WTC11 (cell line): ENCODE measurements at regions not wholly inside any gene's neighbourhood (a gene's known extent, or its start where the extent isn't known, plus 50 kb on each side); places are given as distances from the start of the nearest gene placed in this dataset.

Experiments
- FOXJ3 ChIP-seq: sonication (generic); formaldehyde crosslinking; IDR thresholded peaks from 2 replicates; pipeline ENCODE4 v1.9.0; 2021; ENCODE audit warnings: missing genetic modification reagents, mild to moderate bottlenecking, borderline replicate concordance
- KAT7 ChIP-seq: sonication (generic); formaldehyde crosslinking; IDR thresholded peaks from 2 replicates; pipeline ENCODE4 v1.8.1; 2023; ENCODE audit warnings: missing genetic modification reagents, mild to moderate bottlenecking, borderline replicate concordance
- NR1H2 ChIP-seq: sonication (generic); formaldehyde crosslinking; IDR thresholded peaks from 2 replicates; pipeline ENCODE4 v1.9.0; 2021; ENCODE audit warnings: mild to moderate bottlenecking, moderate library complexity, missing genetic modification reagents
- NR3C1 ChIP-seq: sonication (generic); formaldehyde crosslinking; conservative IDR thresholded peaks from 2 replicates; pipeline ENCODE4 v1.8.1; 2023; ENCODE audit warnings: low read depth, mild to moderate bottlenecking, missing genetic modification reagents
- SMAD4 ChIP-seq: sonication (generic); formaldehyde crosslinking; IDR thresholded peaks from 2 replicates; pipeline ENCODE4 v1.8.0; 2022; ENCODE audit warnings: mild to moderate bottlenecking, missing genetic modification reagents
- TCF7 ChIP-seq: sonication (generic); formaldehyde crosslinking; IDR thresholded peaks from 2 replicates; pipeline ENCODE4 v1.8.0; 2022; ENCODE audit warnings: mild to moderate bottlenecking, low read depth, missing genetic modification reagents, moderate library complexity
- ZNF232 ChIP-seq: sonication (generic); formaldehyde crosslinking; IDR thresholded peaks from 2 replicates; pipeline ENCODE4 v1.8.0; 2022; ENCODE audit warnings: mild to moderate bottlenecking, missing genetic modification reagents
- TF ChIP-seq, protein P1 (sequence below): fragments of 200-600 bp; IDR thresholded peaks from 2 replicates; pipeline ENCODE4 v1.8.0; 2022; ENCODE audit warnings: antibody characterized with exemption
- TF ChIP-seq, protein P2 (sequence below): sonication (generic); formaldehyde crosslinking; IDR thresholded peaks from 2 replicates; pipeline ENCODE4 v1.8.1; 2022; ENCODE audit warnings: missing genetic modification reagents, borderline replicate concordance
- TF ChIP-seq, protein P3 (sequence below): sonication (generic); formaldehyde crosslinking; IDR thresholded peaks from 2 replicates; pipeline ENCODE4 v1.8.0; 2023; ENCODE audit warnings: missing genetic modification reagents, mild to moderate bottlenecking, borderline replicate concordance
- TF ChIP-seq, protein P4 (sequence below): sonication (generic); formaldehyde crosslinking; IDR thresholded peaks from 2 replicates; pipeline ENCODE4 v1.8.0; 2022; ENCODE audit warnings: mild to moderate bottlenecking, missing genetic modification reagents

DNA sequence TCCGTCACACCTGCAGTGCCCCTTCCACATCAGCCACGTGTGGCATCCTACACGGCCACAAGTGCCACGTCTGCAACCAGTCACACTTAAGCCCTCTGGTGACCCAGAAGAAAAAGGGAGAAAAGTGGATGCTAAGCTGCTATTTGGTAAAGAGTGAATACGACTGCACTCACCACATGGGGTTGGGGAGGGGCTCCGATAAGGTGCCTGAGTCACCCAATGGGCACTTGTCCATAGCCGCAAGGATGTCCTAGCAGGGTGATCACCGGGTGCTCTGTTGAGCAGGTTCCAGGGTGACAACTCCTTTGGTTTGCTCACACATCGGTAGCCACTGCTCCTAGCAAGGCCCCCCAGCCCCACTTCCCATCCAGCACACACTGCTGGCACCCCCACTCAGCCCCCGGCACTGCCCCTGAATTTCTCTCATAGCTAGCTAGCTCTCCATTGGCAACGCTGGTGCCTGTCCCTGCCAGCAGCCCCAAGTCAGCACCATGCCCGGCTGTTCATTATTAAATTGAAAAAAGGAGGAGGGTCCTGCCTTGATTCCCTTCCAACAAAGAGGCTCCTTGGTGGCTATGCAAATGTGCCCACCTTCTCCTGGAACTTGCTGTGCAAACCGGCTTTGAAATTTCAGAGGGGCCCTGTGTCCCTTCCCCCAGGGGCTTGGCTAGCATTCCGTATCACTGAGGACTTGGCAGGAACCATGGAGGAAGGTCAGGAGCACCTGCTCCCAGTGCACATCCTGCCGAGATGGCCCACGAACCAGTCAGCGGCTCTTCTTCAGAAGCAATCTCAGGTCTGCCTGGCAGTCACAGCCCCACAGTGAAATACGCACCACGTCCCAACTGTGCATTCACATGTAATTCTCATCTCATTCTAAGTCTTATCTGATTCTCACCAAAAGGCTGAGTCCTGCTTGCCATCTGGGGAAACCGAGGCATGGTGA is 227.7 kb upstream of the DIO3 start:
- TF ChIP-seq, protein P1, sequence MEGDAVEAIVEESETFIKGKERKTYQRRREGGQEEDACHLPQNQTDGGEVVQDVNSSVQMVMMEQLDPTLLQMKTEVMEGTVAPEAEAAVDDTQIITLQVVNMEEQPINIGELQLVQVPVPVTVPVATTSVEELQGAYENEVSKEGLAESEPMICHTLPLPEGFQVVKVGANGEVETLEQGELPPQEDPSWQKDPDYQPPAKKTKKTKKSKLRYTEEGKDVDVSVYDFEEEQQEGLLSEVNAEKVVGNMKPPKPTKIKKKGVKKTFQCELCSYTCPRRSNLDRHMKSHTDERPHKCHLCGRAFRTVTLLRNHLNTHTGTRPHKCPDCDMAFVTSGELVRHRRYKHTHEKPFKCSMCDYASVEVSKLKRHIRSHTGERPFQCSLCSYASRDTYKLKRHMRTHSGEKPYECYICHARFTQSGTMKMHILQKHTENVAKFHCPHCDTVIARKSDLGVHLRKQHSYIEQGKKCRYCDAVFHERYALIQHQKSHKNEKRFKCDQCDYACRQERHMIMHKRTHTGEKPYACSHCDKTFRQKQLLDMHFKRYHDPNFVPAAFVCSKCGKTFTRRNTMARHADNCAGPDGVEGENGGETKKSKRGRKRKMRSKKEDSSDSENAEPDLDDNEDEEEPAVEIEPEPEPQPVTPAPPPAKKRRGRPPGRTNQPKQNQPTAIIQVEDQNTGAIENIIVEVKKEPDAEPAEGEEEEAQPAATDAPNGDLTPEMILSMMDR = no peak
- TF ChIP-seq ZNF232 (CRISPR knock-in tag) = no peak
- TF ChIP-seq KAT7 (CRISPR knock-in tag) = no peak
- TF ChIP-seq NR1H2 (CRISPR knock-in tag) = no peak
- TF ChIP-seq, protein P2, sequence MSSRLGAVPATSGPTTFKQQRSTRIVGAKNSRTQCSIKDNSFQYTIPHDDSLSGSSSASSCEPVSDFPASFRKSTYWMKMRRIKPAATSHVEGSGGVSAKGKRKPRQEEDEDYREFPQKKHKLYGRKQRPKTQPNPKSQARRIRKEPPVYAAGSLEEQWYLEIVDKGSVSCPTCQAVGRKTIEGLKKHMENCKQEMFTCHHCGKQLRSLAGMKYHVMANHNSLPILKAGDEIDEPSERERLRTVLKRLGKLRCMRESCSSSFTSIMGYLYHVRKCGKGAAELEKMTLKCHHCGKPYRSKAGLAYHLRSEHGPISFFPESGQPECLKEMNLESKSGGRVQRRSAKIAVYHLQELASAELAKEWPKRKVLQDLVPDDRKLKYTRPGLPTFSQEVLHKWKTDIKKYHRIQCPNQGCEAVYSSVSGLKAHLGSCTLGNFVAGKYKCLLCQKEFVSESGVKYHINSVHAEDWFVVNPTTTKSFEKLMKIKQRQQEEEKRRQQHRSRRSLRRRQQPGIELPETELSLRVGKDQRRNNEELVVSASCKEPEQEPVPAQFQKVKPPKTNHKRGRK (CRISPR knock-in tag) = no peak
- no peak for TF ChIP-seq TCF7 (CRISPR knock-in tag)
- TF ChIP-seq SMAD4 = no peak
- no peak for TF ChIP-seq FOXJ3
- TF ChIP-seq, protein P3, sequence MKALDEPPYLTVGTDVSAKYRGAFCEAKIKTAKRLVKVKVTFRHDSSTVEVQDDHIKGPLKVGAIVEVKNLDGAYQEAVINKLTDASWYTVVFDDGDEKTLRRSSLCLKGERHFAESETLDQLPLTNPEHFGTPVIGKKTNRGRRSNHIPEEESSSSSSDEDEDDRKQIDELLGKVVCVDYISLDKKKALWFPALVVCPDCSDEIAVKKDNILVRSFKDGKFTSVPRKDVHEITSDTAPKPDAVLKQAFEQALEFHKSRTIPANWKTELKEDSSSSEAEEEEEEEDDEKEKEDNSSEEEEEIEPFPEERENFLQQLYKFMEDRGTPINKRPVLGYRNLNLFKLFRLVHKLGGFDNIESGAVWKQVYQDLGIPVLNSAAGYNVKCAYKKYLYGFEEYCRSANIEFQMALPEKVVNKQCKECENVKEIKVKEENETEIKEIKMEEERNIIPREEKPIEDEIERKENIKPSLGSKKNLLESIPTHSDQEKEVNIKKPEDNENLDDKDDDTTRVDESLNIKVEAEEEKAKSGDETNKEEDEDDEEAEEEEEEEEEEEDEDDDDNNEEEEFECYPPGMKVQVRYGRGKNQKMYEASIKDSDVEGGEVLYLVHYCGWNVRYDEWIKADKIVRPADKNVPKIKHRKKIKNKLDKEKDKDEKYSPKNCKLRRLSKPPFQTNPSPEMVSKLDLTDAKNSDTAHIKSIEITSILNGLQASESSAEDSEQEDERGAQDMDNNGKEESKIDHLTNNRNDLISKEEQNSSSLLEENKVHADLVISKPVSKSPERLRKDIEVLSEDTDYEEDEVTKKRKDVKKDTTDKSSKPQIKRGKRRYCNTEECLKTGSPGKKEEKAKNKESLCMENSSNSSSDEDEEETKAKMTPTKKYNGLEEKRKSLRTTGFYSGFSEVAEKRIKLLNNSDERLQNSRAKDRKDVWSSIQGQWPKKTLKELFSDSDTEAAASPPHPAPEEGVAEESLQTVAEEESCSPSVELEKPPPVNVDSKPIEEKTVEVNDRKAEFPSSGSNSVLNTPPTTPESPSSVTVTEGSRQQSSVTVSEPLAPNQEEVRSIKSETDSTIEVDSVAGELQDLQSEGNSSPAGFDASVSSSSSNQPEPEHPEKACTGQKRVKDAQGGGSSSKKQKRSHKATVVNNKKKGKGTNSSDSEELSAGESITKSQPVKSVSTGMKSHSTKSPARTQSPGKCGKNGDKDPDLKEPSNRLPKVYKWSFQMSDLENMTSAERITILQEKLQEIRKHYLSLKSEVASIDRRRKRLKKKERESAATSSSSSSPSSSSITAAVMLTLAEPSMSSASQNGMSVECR = no peak
- TF ChIP-seq NR3C1 (CRISPR knock-in tag) = no peak
- TF ChIP-seq, protein P4, sequence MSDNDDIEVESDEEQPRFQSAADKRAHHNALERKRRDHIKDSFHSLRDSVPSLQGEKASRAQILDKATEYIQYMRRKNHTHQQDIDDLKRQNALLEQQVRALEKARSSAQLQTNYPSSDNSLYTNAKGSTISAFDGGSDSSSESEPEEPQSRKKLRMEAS (CRISPR knock-in tag) = no peak
